GM18517 (cell line): ENCODE measurements at regions not wholly inside any gene's neighbourhood (a gene's known extent, or its start where the extent isn't known, plus 50 kb on each side); places are given as distances from the start of the nearest gene placed in this dataset.

Experiments
- ATAC-seq: cut with Tn5 transposase; IDR thresholded peaks from one replicate; pipeline ENCODE4 v1.9.1; 2021; ENCODE audit warnings: mild to moderate bottlenecking, moderate library complexity; ENCODE audit not compliant: unreplicated experiment

DNA sequence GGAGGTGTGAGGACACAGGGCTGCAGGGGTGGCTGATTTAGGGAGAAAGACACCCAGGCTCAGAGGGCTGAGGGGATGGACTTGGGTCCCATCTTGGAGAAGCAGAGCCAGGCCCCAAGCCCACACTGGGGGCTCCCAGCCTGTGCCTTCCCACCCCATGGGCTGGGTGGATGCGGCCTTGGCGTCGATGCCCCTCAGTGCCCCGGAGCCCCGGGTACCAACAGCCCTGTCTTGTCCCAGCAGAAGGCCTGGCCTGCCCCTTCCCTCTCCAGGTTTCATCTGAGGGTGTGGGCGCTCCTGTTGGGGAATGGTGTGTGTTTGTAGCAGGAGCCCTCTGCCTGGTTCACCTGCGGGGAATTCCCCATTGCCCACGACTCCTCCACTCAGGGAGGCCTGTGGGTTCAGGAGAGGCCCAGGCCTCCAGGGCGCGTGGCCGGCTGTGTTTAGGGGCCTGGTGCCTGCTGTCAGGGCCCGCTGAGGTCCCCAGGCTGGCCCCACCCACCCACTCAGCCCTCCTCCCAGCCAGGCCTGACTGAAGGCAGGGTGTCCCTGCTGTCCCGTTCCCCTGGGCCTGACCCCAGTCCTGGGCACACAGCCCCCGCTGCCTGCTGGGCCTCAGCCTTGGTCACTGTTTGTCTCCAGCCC lies 51.1 kb upstream of the BEGAIN start:
- ATAC-seq: no peak

DNA sequence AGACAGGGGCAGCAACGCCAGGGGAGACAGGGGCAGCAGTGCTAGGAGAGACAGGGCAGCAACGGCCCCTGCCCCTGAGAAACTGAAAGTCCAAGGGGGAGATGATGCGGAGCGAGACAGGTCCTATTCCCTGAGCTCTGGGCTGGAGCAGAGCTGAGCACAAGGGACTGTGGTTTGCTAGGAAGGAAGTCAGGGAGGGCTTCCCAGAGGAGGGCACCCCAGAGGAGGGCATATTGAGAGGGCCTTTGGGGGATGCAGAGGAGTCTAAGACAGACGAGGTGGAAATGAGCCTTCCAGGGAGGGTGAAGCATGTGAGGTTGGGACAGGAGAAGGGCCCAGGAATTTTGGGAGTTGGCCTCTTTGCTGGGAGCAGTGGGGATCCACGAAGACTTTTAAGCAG lies 52.1 kb upstream of the BEGAIN start:
- ATAC-seq: no peak

DNA sequence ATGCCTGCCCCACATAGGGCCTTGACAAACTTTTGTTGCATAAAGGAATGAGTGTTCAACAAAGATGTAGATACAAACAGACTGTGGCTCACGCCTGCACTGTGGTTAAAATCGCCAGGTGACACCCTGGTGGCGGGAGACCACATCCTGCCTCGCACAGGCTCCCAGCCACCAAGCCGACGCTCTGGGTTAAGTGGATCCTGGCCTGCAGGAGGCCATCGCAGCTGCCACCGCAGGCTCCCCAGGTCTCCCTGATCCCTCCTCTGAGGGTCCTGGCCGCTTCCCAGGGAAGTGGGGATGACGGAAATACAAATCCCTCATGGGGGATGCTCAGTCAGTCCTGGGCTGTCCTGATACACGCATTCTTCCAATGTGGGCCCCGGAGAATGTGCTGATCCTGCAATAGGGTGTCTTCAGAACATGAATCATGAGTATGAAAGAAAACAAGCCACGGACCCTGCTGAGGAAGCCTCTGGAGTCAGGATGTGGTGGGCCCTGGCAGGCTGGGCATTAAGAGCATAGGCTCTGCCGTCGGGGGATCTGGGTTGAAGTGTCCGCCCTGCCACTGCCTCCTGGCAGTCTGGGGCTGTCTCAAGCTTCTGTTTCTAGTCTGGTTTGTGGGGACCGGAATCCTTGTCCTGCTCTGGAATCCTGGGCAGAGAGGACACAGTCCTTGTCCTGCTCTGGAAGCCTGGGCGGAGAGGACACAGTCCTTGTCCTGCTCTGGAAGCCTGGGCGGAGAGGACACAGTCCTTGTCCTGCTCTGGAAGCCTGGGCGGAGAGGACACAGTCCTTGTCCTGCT lies 53.5 kb upstream of the BEGAIN start:
- peak; percentile 95 for ATAC-seq

DNA sequence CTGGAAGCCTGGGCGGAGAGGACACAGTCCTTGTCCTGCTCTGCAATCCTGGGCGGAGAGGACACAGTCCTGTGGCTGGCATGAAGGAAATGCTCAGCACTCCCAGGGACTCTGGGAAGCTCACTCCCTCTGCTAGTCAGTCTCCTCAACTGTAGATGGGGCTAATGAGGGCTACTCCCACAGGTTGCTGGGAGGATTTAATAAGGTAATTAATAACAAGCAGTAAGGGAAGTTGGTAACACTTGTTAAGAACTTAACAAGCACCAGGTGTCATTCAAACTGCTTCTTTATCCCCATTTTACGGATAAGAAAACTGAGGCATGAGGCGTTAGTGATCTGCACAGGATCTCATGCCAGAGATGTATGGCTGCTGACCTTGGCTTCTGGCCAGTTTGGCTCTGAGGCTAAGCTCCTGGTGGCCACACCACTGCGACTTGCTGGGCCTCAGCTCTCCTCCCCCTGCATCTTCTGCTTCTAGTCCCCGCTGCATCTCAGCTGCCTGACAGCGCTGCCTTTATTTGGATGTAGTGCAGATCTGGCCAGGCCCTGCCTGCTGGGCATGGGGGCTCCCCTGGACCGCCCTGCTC lies 54.1 kb upstream of the BEGAIN start:
- no peak for ATAC-seq

DNA sequence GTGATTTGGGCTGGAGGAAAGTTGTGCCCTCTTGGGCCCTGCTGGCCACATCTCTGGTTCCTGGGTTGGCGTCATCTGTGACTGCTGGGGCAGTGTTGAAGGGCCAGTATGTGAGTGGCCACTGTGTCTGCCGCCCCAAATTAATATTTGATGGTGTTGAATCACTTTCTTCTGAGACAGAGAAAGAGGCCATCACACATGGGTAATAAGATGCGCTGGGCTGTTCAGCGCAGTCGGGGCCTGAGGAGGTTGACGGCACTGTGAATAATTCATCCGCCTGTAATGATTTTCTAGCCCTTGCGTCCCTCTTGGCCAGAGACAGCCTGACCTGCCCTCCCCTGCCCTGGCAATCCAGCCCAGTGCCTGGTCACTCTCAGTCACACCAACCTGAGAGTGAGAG lies 56.2 kb upstream of the BEGAIN start:
- ATAC-seq: no peak

DNA sequence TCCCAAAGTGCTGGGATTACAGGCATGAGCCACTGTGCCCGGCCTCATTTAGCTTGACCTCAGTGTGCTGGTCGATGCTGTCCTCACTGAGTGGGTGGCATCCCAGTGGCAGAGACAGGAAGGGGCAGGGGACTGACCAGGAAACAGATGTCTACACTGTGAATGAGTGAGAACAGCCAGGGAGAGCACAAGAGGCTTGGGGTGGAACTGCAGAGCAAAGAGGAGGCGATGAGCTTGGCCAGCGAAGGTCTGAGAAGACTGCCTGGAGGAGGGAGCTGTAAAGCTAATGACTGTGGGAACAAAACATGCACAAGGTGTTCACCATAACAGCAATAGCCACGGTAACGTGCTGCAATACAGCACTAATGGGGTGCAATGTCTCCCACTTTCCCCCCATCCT lies 57.2 kb upstream of the BEGAIN start:
- no peak for ATAC-seq

DNA sequence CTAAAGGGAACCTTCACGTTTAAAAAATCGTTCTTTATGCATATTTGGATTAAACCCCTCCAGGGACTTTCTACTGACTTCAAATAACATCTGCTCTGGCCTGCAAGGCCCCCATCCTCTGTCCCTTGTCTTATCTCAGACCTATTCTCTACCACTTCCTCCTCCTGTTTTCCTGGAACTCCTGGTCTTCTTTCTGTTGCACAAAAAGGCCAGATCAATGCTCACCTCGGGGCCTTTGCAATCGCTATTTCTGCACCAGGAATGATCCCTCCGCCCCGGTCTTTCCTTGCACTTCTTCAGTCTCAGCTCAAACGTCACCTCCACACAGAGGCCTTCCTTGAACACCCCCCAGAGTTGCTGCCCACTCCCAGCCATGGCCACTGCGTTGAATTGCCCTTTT lies 57.6 kb upstream of the BEGAIN start:
- no peak for ATAC-seq

DNA sequence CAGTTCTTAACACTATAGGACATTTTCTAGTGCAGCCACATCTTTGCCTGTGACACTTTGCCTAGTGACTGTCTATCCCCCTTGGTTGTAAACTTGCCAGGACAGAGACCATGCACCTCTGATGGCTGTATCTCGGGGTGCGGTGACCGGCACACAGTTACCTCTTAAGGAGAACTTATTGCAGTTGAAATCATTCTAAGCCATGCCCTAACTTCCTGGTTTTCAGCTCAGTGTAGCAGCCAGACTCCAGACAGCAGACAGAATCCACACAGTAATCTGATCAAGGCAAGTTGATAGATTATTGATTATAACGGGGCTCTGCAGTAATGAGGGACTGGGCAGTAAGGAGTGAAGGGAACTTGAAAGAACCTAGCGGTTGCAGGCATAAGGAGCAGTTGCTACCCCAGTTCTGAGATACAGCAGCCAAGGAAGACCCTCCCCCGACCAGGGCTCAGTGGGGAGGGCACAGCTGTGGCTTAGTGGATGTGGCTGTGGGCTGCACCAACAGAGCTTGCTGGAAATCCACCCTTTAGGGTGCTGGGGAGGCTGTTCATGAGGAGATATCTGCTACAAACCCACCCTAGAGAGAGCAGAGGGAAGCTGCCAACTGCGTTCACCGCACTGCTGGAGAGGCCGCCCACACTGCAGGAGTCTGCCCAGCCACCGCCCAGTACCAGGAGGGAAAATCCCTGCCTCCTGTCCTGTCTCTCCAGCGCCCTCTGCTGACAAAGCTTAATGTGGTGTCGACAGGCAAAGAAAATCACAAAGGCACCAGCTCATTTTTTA lies 58.2 kb upstream of the BEGAIN start:
- ATAC-seq: no peak

DNA sequence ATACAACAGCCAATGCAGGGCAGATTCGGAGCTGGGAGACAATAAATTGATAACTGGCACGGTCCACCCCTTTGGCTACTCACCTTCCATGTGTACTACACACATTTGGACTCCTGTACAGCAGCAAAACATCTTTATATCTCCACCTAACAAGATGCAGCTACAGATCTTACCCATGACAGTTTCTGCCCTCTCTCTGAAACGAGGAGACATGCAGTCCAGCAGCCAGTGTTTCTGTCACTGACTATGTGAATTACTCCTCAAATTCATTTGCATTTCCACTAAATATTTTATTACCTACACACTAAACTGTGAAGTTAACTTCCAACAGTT lies 58.7 kb upstream of the BEGAIN start:
- no peak for ATAC-seq

DNA sequence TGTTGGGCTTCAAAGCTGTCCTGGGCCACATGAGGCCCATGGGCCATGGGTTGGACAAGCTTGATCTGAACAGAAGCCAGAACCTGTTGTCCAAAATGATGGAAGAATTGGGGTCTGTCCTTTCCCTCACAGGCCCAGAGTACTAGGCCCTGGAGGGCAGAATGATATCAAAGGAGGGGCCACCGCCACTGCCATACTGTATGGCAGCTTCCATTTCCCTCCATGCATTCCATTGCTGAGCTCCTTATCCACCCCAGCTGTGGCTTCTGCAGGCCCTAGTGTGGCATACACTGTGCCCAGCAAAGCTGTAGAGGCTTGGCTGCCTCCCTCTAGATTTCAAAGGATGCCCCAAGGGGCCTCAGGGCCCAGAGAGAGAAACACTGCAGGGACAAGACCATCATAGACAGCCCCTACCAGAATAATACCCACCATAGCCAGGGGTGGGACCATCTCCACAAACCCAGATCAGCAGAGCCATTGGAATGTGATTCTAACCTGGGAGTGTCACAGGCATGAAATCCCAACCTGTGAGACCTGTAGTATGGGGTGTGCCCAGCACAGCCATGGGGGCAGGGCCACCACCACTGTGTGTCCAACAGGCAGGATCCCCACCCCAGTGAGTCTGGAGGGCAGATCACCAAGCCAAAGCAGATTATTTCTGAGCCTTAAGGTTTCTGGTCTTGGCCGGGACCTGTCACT lies 61.4 kb upstream of the BEGAIN start:
- ATAC-seq: no peak

DNA sequence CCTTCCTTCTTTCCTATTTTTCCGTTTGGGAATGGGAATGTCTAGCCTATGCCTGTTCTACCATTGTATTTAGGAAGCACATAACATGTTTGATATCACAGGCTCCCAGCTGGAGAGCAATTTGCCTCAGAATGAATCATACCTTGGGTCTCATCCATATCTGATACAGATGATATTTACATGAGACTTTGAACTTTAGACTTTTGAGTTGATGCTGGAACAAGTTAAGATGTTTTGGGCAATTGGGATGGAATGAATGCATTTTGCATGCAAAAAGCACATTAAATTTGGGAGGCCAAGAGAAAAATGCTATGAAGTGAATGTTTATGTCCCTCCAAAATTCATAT lies 61.9 kb upstream of the BEGAIN start:
- no peak for ATAC-seq

DNA sequence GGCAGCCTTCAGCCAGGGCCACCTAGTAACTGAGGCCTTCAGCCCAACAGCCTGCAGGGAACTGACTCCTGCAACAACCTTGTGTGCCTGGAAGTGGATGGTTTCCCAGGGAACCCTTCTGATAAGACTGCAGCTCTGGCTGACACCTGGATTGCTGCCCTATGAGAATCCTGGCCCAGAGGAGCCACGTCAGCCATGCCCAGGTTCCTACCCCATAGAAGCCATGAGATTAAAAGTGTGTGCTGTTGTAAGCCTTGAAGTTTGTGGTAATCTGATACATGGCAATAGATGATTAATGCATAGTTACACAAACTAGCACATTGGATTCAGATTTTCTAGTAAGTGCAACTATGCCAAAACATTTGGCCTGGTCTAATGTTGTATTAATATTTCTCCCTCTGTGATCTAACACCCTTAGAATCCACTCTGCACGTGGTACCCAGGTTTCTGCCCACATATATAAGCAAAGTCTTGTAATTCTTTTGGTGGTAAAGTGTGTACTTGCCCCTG lies 64.8 kb upstream of the BEGAIN start:
- no peak for ATAC-seq

DNA sequence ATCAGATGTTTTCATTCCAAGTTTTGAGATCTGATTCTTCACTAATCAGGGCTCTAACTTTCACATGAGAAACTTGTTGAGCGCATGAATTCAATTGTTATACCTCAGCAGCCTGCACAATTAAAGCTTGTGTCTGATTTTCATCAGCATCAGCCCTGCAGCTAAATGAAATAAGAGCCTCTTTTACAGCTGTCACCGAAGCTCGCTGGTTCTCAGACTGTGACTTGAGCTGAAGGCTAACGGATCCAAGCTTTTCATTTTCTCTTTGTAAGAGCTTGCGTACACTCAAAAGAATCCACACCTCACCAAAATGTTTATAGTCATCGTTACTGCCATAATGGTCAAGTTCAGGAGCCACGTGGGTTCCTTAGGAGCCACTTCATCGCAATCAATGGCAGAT lies 65.5 kb upstream of the BEGAIN start:
- ATAC-seq: no peak

DNA sequence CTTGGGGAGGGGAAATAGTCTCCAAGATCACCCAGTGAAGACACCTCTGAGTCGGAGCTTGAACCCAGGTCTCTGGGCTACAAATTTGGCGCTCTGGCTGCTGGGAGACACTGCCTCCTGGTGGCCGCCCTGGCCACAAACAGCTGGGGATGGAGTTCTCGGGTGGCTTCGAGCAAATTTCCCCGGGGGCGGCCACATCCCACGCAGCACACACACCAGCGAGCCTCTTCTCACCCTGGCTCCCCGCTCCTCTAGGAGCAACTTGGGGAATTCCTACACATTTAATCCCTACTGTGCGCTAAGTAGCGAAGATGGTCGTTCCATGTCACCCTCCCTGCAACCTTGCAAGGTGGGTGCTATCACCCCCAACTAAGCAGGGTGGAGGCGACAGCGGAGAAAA lies 66.2 kb upstream of the BEGAIN start:
- ATAC-seq: no peak

DNA sequence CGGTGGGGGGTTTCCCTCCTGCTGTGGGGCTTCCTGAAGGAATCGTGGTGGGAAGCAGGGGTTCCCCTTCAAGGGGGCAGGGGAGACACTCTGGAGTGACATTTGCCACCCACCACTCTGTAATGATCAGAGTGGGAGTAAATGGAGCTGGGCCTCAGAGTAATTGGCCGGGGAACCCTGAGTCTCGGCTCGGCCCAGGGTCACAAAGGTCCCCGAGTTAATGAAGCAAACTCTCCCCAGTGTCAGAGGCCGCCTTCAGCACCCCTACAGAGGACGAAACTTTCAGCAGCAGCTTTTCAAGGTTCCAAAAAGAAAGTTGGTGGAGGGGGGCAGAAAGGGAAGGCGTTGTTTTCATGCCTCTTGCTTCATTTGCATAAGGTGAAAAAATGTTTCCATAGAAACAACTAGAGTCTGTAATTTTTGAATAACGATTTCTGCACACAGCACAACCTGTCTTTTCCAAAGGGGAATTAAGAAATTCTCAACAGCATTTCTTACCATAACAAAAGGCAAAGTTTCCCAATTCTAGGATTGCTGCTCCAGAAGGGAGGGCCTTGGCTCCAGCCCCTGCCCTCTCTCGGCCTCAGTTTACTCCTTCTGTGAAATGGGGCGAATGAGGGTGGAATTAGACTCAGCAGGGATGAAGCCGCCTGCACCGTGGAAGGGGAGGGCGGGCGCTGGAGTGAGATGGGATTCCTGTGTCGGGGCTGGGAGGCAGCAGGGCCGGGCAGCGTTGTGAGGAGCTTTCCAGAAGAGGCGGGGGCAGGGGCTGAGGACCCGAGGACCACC lies 67.0 kb upstream of the BEGAIN start:
- no peak for ATAC-seq

DNA sequence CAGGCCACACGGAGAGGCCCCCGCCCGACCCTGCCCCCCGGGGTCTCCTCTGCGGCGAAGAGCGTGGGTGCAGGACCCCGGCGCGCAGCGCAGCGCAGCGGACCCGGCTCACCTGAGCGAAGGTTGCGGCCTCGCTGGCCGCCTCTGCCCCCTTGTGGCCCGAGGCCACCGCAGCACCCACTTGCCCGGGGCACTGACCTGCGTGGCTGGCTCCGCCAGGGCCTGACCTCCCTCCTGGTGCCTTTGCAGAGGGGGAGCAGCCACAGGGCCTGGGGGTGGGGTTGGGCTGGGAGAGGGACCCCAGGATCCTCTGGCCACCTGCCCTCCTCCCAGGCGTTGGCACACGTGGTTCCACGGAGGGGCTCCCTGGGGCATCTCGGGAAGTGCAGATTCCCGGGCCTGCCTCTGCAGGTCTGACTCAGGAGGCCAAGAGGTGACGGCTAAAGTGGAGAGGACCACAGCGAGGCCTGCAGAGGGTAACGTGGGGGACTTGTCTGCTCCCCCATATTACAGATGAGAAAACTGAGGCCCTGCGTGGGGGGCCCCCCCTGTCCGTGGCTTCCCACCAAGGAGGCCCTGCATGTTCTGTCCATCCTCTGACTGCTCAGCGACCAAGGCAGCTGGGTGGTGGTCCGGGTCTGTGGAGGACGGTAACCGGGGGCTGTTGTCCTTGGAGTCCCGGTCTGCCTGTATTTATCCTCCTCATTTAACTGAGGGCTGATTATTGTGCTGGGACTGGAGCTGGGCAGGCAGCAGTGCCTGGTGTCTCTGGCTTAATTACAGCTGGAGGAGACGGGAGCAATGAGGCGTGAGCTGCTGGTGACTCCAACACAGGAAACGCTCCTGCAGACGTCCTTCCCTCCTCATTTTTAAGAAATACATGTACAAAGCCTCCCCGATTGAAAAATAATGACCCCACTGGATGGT lies 67.9 kb upstream of the BEGAIN start:
- no peak for ATAC-seq

DNA sequence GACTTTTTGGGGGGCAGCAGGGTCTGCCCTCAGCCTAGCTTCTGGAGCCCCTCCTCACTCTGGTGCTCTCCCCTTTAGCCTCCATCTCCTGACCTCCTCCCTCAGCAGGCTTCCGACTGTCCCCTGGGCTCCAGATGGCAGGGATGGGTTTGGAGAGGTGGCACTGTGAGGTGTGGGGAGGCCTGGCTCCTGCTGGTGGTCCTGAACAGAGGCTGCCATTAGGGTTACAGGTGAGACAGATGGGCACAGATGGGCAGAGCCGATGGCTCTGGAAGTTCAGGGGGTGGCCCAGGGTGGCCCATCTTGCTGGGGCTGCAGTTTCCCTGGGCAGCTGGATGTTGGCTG lies 68.5 kb upstream of the BEGAIN start:
- no peak for ATAC-seq

DNA sequence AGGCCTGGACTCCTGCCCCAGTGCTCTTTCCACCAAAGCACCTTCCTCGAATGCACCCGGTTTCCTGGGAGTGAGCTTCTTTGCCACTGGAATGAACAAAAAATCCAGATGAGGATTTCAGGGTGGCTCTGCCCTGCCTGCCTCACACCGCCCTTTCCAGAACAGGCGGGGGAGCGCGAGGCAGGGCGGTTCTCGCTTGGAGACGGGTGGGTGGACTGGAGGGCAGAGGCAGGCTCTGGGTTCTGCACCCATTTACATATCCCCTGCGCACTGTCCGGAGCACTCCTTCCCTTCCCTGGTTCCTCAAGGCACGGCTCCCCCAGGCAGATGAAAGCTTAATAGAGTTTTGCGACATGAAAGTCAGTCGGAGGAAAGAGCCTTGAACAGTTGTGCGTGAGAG lies 69.7 kb upstream of the DLK1 start:
- ATAC-seq: no peak

DNA sequence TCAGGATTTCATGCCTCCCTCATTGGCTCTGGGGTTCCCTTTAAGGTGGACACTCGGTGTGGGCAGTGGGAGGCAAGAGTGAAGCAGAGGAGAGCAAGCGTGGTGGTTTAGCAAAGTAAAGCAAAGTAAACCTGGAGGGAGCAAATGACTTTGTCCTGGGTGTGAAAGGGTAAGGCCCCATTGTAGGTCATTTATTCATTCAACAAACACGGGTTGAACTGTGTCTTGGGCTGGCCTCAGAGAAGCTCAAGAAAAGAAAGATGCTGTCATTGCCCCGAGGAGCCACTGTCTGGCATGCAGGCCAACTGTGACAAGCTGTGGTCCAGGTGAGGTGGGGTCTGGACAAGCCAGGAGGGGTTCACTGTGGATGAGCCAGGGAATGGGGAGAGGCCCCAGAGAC lies 68.9 kb upstream of the DLK1 start:
- ATAC-seq: no peak
